HepG2 (cell line): ENCODE measurements at regions not wholly inside any gene's neighbourhood (a gene's known extent, or its start where the extent isn't known, plus 50 kb on each side); places are given as distances from the start of the nearest gene placed in this dataset.

ENCODE experiments used
- EZH2 ChIP-seq: conservative IDR thresholded peaks from 2 replicates; pipeline ENCODE4 v1.6.1; 2012; ENCODE audit warnings: mild to moderate bottlenecking, low read depth, low read length, moderate library complexity
- FOXJ3 ChIP-seq: sonication (generic); formaldehyde crosslinking; IDR thresholded peaks from 2 replicates; pipeline ENCODE4 v1.4.0; 2020; ENCODE audit warnings: missing genetic modification reagents, mild to moderate bottlenecking, borderline replicate concordance
- MAX ChIP-seq: IDR thresholded peaks from 2 replicates; pipeline ENCODE4 v1.6.1; 2012; ENCODE audit warnings: inconsistent platforms
- MEF2D ChIP-seq: sonication (generic); formaldehyde crosslinking; IDR thresholded peaks from 2 replicates; pipeline ENCODE4 v1.5.1; 2020; ENCODE audit warnings: mild to moderate bottlenecking, missing genetic modification reagents
- ZNF674 ChIP-seq: sonication (generic); formaldehyde crosslinking; IDR thresholded peaks from 2 replicates; pipeline ENCODE4 v1.5.0; 2020; ENCODE audit warnings: low read depth, mild to moderate bottlenecking, missing genetic modification reagents
- ZNF766 ChIP-seq: sonication (generic); formaldehyde crosslinking; IDR thresholded peaks from 2 replicates; pipeline ENCODE4 v1.5.0; 2020; ENCODE audit warnings: missing genetic modification reagents, borderline replicate concordance
- TF ChIP-seq, protein P1 (sequence below): sonication (generic); formaldehyde crosslinking; IDR thresholded peaks from 2 replicates; pipeline ENCODE4 v1.4.0; 2020; ENCODE audit warnings: missing genetic modification reagents

- TF ChIP-seq MEF2D (CRISPR knock-in tag): no peak
- TF ChIP-seq FOXJ3 (CRISPR knock-in tag): no peak
- TF ChIP-seq MAX: no peak
- TF ChIP-seq, protein P1, sequence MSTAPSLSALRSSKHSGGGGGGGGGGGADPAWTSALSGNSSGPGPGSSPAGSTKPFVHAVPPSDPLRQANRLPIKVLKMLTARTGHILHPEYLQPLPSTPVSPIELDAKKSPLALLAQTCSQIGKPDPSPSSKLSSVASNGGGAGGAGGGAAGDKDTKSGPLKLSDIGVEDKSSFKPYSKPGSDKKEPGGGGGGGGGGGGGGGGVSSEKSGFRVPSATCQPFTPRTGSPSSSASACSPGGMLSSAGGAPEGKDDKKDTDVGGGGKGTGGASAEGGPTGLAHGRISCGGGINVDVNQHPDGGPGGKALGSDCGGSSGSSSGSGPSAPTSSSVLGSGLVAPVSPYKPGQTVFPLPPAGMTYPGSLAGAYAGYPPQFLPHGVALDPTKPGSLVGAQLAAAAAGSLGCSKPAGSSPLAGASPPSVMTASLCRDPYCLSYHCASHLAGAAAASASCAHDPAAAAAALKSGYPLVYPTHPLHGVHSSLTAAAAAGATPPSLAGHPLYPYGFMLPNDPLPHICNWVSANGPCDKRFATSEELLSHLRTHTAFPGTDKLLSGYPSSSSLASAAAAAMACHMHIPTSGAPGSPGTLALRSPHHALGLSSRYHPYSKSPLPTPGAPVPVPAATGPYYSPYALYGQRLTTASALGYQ: no peak
- TF ChIP-seq ZNF766 (CRISPR knock-in tag): no peak
- TF ChIP-seq EZH2: no peak
- no peak for TF ChIP-seq ZNF674 (CRISPR knock-in tag)
Measured at GRCh38 chr2:139079311-139079710, 299.1 kb upstream of the NXPH2 start.
